PFSK-1 (cell line): ENCODE measurements at regions not wholly inside any gene's neighbourhood (a gene's known extent, or its start where the extent isn't known, plus 50 kb on each side); places are given as distances from the start of the nearest gene placed in this dataset.

ENCODE experiments used
- POLR2AphosphoS5 ChIP-seq: IDR thresholded peaks from 2 replicates; pipeline ENCODE4 v1.6.1; 2012; ENCODE audit warnings: low read depth, mild to moderate bottlenecking, control low read depth, low read length, moderate library complexity
- REST ChIP-seq, 2 experiments: IDR thresholded peaks; 2 replicates each; pipeline versions ENCODE4 v1.6.1 to v1.8.0; 2011 to 2012; ENCODE audit warnings: low read depth in 2 of 2, low read length in 2 of 2, control low read depth in 1 of 2, inconsistent platforms in 1 of 2, mild to moderate bottlenecking in 1 of 2, moderate library complexity in 1 of 2; ENCODE audit not compliant: insufficient read depth in 1 of 2
- SIN3A ChIP-seq: IDR thresholded peaks from 2 replicates; pipeline ENCODE4 v1.6.1; 2012; ENCODE audit warnings: mild to moderate bottlenecking, low read length, moderate library complexity, borderline replicate concordance; ENCODE audit not compliant: insufficient read depth
- TAF1 ChIP-seq: IDR thresholded peaks from 2 replicates; pipeline ENCODE4 v1.6.1; 2012; ENCODE audit warnings: low read length, control low read depth, borderline replicate concordance; ENCODE audit not compliant: insufficient read depth

- TF ChIP-seq POLR2AphosphoS5 (no peak), REST (IDR thresholded peaks at IDR 0.05; ENCODE audit: insufficient read depth in 1 of 2, low read depth in 2 of 2, low read length in 2 of 2) (no peak), TAF1 (no peak), SIN3A (no peak)
Observed at GRCh38 chr1:4336507-4336906, 317.9 kb upstream of the AJAP1 start.
